BLaER1 (cell line): ENCODE measurements at regions not wholly inside any gene's neighbourhood (a gene's known extent, or its start where the extent isn't known, plus 50 kb on each side); places are given as distances from the start of the nearest gene placed in this dataset.

Experiments used
- H3K27ac ChIP-seq: shearing (Covaris generic); formaldehyde crosslinking; 2 replicates; pipeline ENCODE4 v1.8.1; 2022
- H3K27me3 ChIP-seq: shearing (Covaris generic); formaldehyde crosslinking; 2 replicates; pipeline ENCODE4 v1.8.1; 2022
- H3K36me3 ChIP-seq: shearing (Covaris generic); formaldehyde crosslinking; 2 replicates; pipeline ENCODE4 v1.8.1; 2022
- H3K4me1 ChIP-seq: shearing (Covaris generic); formaldehyde crosslinking; 2 replicates; pipeline ENCODE4 v1.8.1; 2022
- H3K4me2 ChIP-seq: shearing (Covaris generic); formaldehyde crosslinking; 2 replicates; pipeline ENCODE4 v1.8.1; 2022
- H3K4me3 ChIP-seq: shearing (Covaris generic); formaldehyde crosslinking; 2 replicates; pipeline ENCODE4 v1.8.1; 2022
- H3K9ac ChIP-seq: shearing (Covaris generic); formaldehyde crosslinking; 2 replicates; pipeline ENCODE4 v1.8.1; 2022
- H3K9me3 ChIP-seq: shearing (Covaris generic); formaldehyde crosslinking; 2 replicates; pipeline ENCODE4 v1.8.1; 2022
- H4K20me1 ChIP-seq: shearing (Covaris generic); formaldehyde crosslinking; 2 replicates; pipeline ENCODE4 v1.8.1; 2022
- Cebpa-rat ChIP-seq: shearing (Covaris generic); IDR thresholded peaks from 2 replicates; pipeline ENCODE4 v1.8.1; 2022

GRCh38 chr2:8451273-8451672 is 230.6 kb upstream of the ID2 start:
- H3K9me3 ChIP-seq: peaks cover 4% of the 10 kb centered on the region; the same call in 1 of the 2 replicates
- H3K36me3 ChIP-seq: no peaks in the 10 kb centered on the region
- peaks cover 6% of the 10 kb centered on the region for H3K27me3 ChIP-seq
- peaks cover 46% of the 10 kb centered on the region for H3K4me1 ChIP-seq
- TF ChIP-seq Cebpa-rat: no peak
- no peaks in the 10 kb centered on the region for H4K20me1 ChIP-seq
- no peak overlapping the region for H3K4me3 ChIP-seq
- H3K4me2 ChIP-seq: no peak overlapping the region
- no peak overlapping the region for H3K9ac ChIP-seq
- H3K27ac ChIP-seq: no peak overlapping the region

GRCh38 chr2:8452296-8452695 is 229.6 kb upstream of the ID2 start:
- peaks cover 4% of the 10 kb centered on the region; the same call in 1 of the 2 replicates for H3K9me3 ChIP-seq
- no peak overlapping the region for H3K4me3 ChIP-seq
- no peaks in the 10 kb centered on the region for H3K36me3 ChIP-seq
- H4K20me1 ChIP-seq: no peaks in the 10 kb centered on the region
- H3K4me2 ChIP-seq: no peak overlapping the region
- H3K4me1 ChIP-seq: peaks cover 44% of the 10 kb centered on the region
- TF ChIP-seq Cebpa-rat: no peak
- peaks cover 14% of the 10 kb centered on the region for H3K27me3 ChIP-seq
- no peak overlapping the region for H3K9ac ChIP-seq
- H3K27ac ChIP-seq: no peak overlapping the region

- H3K4me3 ChIP-seq: no peak overlapping the region
- H3K9ac ChIP-seq: no peak overlapping the region
- no peak for TF ChIP-seq Cebpa-rat
- no peak overlapping the region for H3K27ac ChIP-seq
- H3K4me1 ChIP-seq: peaks cover 42% of the 10 kb centered on the region
- peaks cover 4% of the 10 kb centered on the region; the same call in 1 of the 2 replicates for H3K9me3 ChIP-seq
- H3K4me2 ChIP-seq: no peak overlapping the region
- H3K27me3 ChIP-seq: peaks cover 23% of the 10 kb centered on the region
- no peaks in the 10 kb centered on the region for H4K20me1 ChIP-seq
- no peaks in the 10 kb centered on the region for H3K36me3 ChIP-seq
Measured at GRCh38 chr2:8452979-8453903, 228.6 kb upstream of the ID2 start.

- H4K20me1 ChIP-seq: no peaks in the 10 kb centered on the region
- no peak overlapping the region for H3K4me2 ChIP-seq
- no peak overlapping the region for H3K9ac ChIP-seq
Measured at GRCh38 chr2:8453904-8454302, 228.0 kb upstream of the ID2 start.

GRCh38 chr2:8454797-8455196 is 227.1 kb upstream of the ID2 start:
- Histone ChIP-seq H3K4me3 (no peak overlapping the region), H3K27ac (no peak overlapping the region), H4K20me1 (no peaks in the 10 kb centered on the region), H3K36me3 (no peaks in the 10 kb centered on the region), H3K9me3 (peaks cover 4% of the 10 kb centered on the region; the same call in 1 of the 2 replicates), H3K4me1 (peaks cover 32% of the 10 kb centered on the region), H3K4me2 (peak overlapping the region; percentile 92; the same call in 1 of the 2 replicates), H3K9ac (no peak overlapping the region), H3K27me3 (peaks cover 33% of the 10 kb centered on the region)
- no peak for TF ChIP-seq Cebpa-rat

More at GRCh38 chr2:8453904-8454302, 228.0 kb upstream of the ID2 start:
- TF ChIP-seq Cebpa-rat: no peak
- Histone ChIP-seq H3K4me1 (peaks cover 41% of the 10 kb centered on the region), H3K27me3 (peaks cover 30% of the 10 kb centered on the region), H3K27ac (no peak overlapping the region), H3K9me3 (peaks cover 4% of the 10 kb centered on the region; the same call in 1 of the 2 replicates), H3K4me3 (no peak overlapping the region), H3K36me3 (no peaks in the 10 kb centered on the region)

GRCh38 chr2:8455236-8456150 is 226.4 kb upstream of the ID2 start:
- Histone ChIP-seq H3K4me3 (no peak overlapping the region), H3K9ac (no peak overlapping the region), H3K9me3 (peaks cover 4% of the 10 kb centered on the region; the same call in 1 of the 2 replicates), H3K27me3 (peaks cover 33% of the 10 kb centered on the region), H3K27ac (peak overlapping the region; percentile 5; the same call in 1 of the 2 replicates), H3K4me2 (peak overlapping the region; percentile 92), H3K4me1 (peaks cover 32% of the 10 kb centered on the region), H3K36me3 (no peaks in the 10 kb centered on the region), H4K20me1 (no peaks in the 10 kb centered on the region)
- no peak for TF ChIP-seq Cebpa-rat

GRCh38 chr2:8456151-8457091 is 225.4 kb upstream of the ID2 start:
- H3K36me3 ChIP-seq: no peaks in the 10 kb centered on the region
- H3K9me3 ChIP-seq: no peaks in the 10 kb centered on the region
- H4K20me1 ChIP-seq: no peaks in the 10 kb centered on the region
- TF ChIP-seq Cebpa-rat: no peak
- peak overlapping the region; percentile 5; the same call in 1 of the 2 replicates for H3K27ac ChIP-seq
- H3K4me3 ChIP-seq: peak overlapping the region; percentile 51
- H3K4me2 ChIP-seq: peak overlapping the region; percentile 92
- H3K9ac ChIP-seq: no peak overlapping the region
- peaks cover 33% of the 10 kb centered on the region for H3K27me3 ChIP-seq
- peaks cover 32% of the 10 kb centered on the region for H3K4me1 ChIP-seq

- TF ChIP-seq Cebpa-rat: no peak
- Histone ChIP-seq H4K20me1 (no peaks in the 10 kb centered on the region), H3K36me3 (no peaks in the 10 kb centered on the region), H3K9ac (no peak overlapping the region), H3K4me2 (peak overlapping the region; percentile 92), H3K27me3 (peaks cover 33% of the 10 kb centered on the region), H3K27ac (no peak overlapping the region), H3K4me1 (peaks cover 34% of the 10 kb centered on the region), H3K4me3 (peak overlapping the region; percentile 51; the same call in 1 of the 2 replicates), H3K9me3 (no peaks in the 10 kb centered on the region)
Measured at GRCh38 chr2:8457092-8457481, 224.8 kb upstream of the ID2 start.
